Lung (tissue), 11 donors: ENCODE measurements at regions not wholly inside any gene's neighbourhood (a gene's known extent, or its start where the extent isn't known, plus 50 kb on each side); places are given as distances from the start of the nearest gene placed in this dataset.

Source experiments
- ATAC-seq: fragments of 200-7000 bp; cut with Tn5 transposase; one replicate; pipeline ENCODE4 v1.9.1; 2020; ENCODE audit warnings: moderate number of reproducible peaks; ENCODE audit not compliant: insufficient read depth, low FRiP score
- DNase-seq, 3 donors: peaks; one replicate each; pipeline ENCODE4 v3.0.0-alpha.2; 2013 to 2017
- H3K27ac ChIP-seq, 2 donors: one replicate each; pipeline ENCODE4 v1.5.1; 2013; ENCODE audit warnings: mild to moderate bottlenecking in 2 of 2, moderate library complexity in 2 of 2, control low read depth in 1 of 2, inconsistent platforms in 1 of 2, low read depth in 1 of 2, low read length in 1 of 2
- H3K27me3 ChIP-seq, 3 donors: one replicate each; pipeline ENCODE4 v1.5.1; 2013; ENCODE audit warnings: low read length in 2 of 3; ENCODE audit not compliant: control insufficient read depth in 3 of 3, insufficient read depth in 3 of 3
- H3K36me3 ChIP-seq, 4 donors: one replicate each; pipeline ENCODE4 v1.5.1; 2013; ENCODE audit warnings: low read length in 4 of 4, mild to moderate bottlenecking in 1 of 4, moderate library complexity in 1 of 4; ENCODE audit not compliant: control insufficient read depth in 4 of 4, insufficient read depth in 4 of 4
- H3K4me1 ChIP-seq, 5 donors: one replicate each; pipeline ENCODE4 v1.5.1; 2013; ENCODE audit warnings: low read length in 5 of 5, mild to moderate bottlenecking in 2 of 5, moderate library complexity in 1 of 5; ENCODE audit not compliant: control insufficient read depth in 5 of 5, insufficient read depth in 5 of 5
- H3K4me3 ChIP-seq: one replicate; pipeline ENCODE4 v1.5.1; 2013; ENCODE audit warnings: mild to moderate bottlenecking, control low read depth, moderate library complexity
- H3K9ac ChIP-seq, 2 donors: one replicate each; pipeline ENCODE4 v1.5.1; 2013; ENCODE audit warnings: low read length in 2 of 2, control low read depth in 1 of 2; ENCODE audit not compliant: insufficient read depth in 1 of 2
- H3K9me3 ChIP-seq, 4 donors: one replicate each; pipeline ENCODE4 v1.5.1; 2013; ENCODE audit warnings: low read length in 3 of 4, mild to moderate bottlenecking in 1 of 4, moderate library complexity in 1 of 4; ENCODE audit not compliant: control insufficient read depth in 4 of 4, insufficient read depth in 3 of 4
- WGBS, 2 donors: extraction: QIAGEN DNeasy Blood & Tissue Kit; methylation state at CpG; one replicate each; pipeline ENCODE4 v1.1.7; 2013; 5-methylcytosine and 5-hydroxymethylcytosine counted together
- TF ChIP-seq, protein P1 (sequence below): IDR thresholded peaks from 2 replicates; pipeline ENCODE4 v1.5.1; 2012; ENCODE audit warnings: mild to moderate bottlenecking; ENCODE audit errors: control extremely low read depth, extremely low read depth
- donor health status: control.
- donor health status: control.
- donor health status: Bipolar disorder and iron deficiency.
- donor health status: healthy.
- donor health status: DM: yes; HTN: yes; CAD: no.

DNA sequence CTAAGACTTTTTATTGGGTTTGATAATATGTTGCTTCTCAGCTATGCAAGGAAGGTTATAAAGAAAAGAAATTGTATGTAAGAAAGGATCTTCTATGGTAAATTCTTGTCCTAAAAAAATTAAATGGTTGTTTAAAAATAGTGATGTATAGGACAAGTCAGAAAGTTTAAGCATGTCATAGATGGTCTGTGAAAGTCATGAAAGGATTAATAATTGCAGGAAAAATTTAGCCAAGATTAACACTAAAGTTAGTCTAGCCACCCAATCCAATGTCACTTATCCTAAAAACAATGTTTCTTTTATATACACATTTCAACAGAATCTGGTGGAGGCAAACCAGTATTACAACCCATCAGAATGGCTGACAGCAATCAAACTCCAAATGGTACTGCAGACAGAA lies 1046.7 kb upstream of the SLC39A10 start:
- ATAC-seq = no peak
- no peaks in the 10 kb centered on the region for H3K27me3 ChIP-seq
- no peaks in the 10 kb centered on the region for H3K9me3 ChIP-seq
- H3K27ac ChIP-seq = no peak overlapping the region
- no peak for DNase-seq
- H3K9ac ChIP-seq = no peak overlapping the region
- H3K4me3 ChIP-seq = no peak overlapping the region
- H3K36me3 ChIP-seq = no peaks in the 10 kb centered on the region
- TF ChIP-seq, protein P1, sequence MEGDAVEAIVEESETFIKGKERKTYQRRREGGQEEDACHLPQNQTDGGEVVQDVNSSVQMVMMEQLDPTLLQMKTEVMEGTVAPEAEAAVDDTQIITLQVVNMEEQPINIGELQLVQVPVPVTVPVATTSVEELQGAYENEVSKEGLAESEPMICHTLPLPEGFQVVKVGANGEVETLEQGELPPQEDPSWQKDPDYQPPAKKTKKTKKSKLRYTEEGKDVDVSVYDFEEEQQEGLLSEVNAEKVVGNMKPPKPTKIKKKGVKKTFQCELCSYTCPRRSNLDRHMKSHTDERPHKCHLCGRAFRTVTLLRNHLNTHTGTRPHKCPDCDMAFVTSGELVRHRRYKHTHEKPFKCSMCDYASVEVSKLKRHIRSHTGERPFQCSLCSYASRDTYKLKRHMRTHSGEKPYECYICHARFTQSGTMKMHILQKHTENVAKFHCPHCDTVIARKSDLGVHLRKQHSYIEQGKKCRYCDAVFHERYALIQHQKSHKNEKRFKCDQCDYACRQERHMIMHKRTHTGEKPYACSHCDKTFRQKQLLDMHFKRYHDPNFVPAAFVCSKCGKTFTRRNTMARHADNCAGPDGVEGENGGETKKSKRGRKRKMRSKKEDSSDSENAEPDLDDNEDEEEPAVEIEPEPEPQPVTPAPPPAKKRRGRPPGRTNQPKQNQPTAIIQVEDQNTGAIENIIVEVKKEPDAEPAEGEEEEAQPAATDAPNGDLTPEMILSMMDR = no peak
- H3K4me1 ChIP-seq = no peaks in the 10 kb centered on the region

DNA sequence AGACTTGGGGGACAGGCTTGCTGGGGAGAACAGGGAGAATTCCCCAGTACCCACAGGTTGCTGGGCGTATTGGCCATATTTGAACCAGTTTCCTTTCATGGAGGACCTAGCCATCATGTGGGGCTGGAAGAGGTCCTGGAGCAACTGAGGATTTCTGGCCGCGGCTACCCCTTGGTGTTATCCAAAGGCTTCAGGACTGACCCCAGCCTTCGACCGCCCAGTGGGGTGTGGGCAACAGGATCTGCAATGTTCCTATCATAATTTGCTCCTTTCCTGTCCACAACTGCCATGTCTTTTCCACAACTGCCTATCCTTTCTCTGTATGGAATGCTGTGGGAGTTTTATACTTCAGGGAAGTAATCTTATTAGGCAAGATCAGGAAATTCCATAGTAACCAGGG lies 1053.6 kb upstream of the SLC39A10 start:
- DNase-seq = no peak
- no peaks in the 10 kb centered on the region for H3K27me3 ChIP-seq
- TF ChIP-seq, protein P1 = no peak
- H3K9me3 ChIP-seq = peaks cover 0 to 4% (median 2%) of the 10 kb centered on the region in 4 donors
- no peaks in the 10 kb centered on the region for H3K4me1 ChIP-seq
- 90 to 92% methylated on average over 5 of the region's 5 CpGs for WGBS, 2 donors
- H3K27ac ChIP-seq = no peak overlapping the region
- no peak for ATAC-seq
- H3K9ac ChIP-seq = no peak overlapping the region
- H3K36me3 ChIP-seq = no peaks in the 10 kb centered on the region
- H3K4me3 ChIP-seq = no peak overlapping the region

DNA sequence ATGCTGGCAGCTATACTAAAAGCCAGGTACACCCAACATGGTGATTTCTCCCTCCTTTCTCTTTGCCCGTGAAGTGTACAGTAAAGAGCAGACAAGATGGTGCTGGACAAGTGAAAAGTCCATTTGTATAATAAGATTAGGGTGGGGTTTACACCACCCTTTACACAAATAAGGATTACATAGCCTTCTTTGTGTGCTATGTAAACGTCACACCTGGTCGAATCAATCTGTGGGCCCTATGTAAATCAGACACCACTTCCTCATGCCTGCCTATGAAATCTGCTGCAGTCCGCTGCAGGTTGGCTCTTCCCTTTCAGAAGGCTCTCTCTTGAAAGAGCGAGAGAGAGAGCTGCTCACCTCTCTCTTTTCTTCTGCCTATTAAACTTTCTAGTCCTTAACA lies 1054.3 kb upstream of the SLC39A10 start:
- Histone ChIP-seq H3K27ac (no peak overlapping the region), H3K27me3 (no peaks in the 10 kb centered on the region), H3K9me3 (peaks cover 0 to 4% (median 2%) of the 10 kb centered on the region in 4 donors), H3K4me3 (no peak overlapping the region), H3K36me3 (no peaks in the 10 kb centered on the region), H3K9ac (no peak overlapping the region), H3K4me1 (no peaks in the 10 kb centered on the region)
- DNase-seq (no peak), ATAC-seq (no peak)
- WGBS, 2 donors = 78 to 85% methylated on average over 5 of the region's 5 CpGs
- TF ChIP-seq, protein P1 = no peak

DNA sequence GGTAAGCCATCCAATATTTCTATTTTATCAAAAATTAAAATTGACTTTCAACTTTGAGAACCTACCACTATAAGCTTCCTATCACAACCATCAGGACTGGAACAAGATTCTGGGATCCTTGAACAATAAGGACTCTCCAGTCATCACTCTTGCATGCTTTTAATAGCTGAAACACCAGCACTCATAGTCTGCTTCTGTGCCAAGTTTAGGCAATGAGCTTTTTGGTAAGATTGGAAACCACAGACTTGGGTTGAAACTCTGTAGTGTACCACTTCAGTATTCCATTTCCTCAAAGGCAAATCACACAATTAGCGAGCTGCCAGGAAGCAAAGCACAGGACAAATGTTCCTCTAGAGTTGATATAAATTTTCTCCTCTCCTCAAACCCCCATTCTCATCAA lies 1065.8 kb upstream of the SLC39A10 start:
- Histone ChIP-seq H3K27me3 (no peaks in the 10 kb centered on the region), H3K36me3 (no peaks in the 10 kb centered on the region), H3K4me3 (no peak overlapping the region), H3K9me3 (no peaks in the 10 kb centered on the region), H3K9ac (no peak overlapping the region), H3K27ac (no peak overlapping the region), H3K4me1 (no peaks in the 10 kb centered on the region)
- ATAC-seq (peak; percentile 27), DNase-seq (no peak)
- TF ChIP-seq, protein P1 = no peak
- WGBS, 2 donors = 44 to 61% methylated on average over 1 of the region's 1 CpG
